WTC11 (cell line): ENCODE measurements at regions not wholly inside any gene's neighbourhood (a gene's known extent, or its start where the extent isn't known, plus 50 kb on each side); places are given as distances from the start of the nearest gene placed in this dataset.

Experiments
- CTCF ChIP-seq: fragments of 200-600 bp; IDR thresholded peaks from 2 replicates; pipeline ENCODE4 v1.8.0; 2022; ENCODE audit warnings: antibody characterized with exemption
- PRDM15 ChIP-seq: sonication (generic); formaldehyde crosslinking; IDR thresholded peaks from 2 replicates; pipeline ENCODE4 v1.8.0; 2022; ENCODE audit warnings: missing genetic modification reagents
- SP1 ChIP-seq: sonication (generic); formaldehyde crosslinking; conservative IDR thresholded peaks from 2 replicates; pipeline ENCODE4 v1.8.1; 2022; ENCODE audit warnings: missing genetic modification reagents
- ZNF232 ChIP-seq: sonication (generic); formaldehyde crosslinking; IDR thresholded peaks from 2 replicates; pipeline ENCODE4 v1.8.0; 2022; ENCODE audit warnings: mild to moderate bottlenecking, missing genetic modification reagents
- TF ChIP-seq, protein P1 (sequence below): sonication (generic); formaldehyde crosslinking; IDR thresholded peaks from 2 replicates; pipeline ENCODE4 v1.8.1; 2023; ENCODE audit warnings: mild to moderate bottlenecking, missing genetic modification reagents, moderate library complexity

DNA sequence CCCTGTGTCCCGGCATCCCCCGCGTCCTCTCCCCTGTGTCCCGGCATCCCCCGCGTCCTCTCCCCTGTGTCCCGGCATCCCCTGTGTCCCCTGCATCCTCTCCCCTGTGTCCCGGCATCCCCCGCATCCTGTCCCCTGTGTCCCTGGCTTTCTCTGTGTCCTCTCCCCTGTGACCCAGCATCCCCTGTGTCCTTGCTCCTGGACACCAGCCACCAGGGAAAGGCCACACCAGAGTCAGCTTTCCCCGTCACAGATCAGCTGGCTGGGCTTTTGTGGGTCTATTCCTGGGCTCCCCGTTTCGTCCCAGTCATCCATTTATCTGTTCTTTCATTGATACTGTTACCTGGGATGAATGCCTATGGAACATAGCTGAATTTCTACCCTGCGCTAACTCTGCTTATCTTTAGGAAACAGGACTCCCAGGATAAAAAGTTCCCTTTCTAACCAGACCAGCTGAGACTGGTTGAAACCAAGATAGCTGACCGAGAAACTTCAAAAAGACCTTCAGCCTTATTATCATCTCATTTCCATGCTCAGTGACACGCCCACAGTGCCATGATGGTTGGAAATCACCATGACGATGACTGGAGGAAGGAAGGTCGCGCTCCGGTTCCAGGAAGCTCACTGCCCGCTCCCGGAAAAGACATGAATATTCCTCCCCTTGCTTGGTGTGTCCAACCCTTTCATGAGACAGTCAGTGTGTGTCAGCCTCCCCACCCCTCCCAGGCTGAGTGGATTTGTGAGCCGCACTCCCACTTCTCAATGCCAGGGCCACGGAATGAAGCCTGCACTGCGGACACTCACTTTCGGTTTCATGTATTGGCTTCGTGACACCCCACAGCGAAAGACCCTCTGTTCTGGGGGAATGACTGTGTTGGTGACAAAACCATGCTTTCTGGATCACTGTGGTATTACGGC, 276.4 kb upstream of the SFSWAP start:
- TF ChIP-seq, protein P1, sequence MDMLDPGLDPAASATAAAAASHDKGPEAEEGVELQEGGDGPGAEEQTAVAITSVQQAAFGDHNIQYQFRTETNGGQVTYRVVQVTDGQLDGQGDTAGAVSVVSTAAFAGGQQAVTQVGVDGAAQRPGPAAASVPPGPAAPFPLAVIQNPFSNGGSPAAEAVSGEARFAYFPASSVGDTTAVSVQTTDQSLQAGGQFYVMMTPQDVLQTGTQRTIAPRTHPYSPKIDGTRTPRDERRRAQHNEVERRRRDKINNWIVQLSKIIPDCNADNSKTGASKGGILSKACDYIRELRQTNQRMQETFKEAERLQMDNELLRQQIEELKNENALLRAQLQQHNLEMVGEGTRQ, result no peak
- no peak for TF ChIP-seq SP1 (CRISPR knock-in tag)
- no peak for TF ChIP-seq ZNF232 (CRISPR knock-in tag)
- no peak for TF ChIP-seq CTCF
- no peak for TF ChIP-seq PRDM15 (CRISPR knock-in tag)
